Endothelial cell of umbilical vein (primary cell): ENCODE measurements at regions not wholly inside any gene's neighbourhood (a gene's known extent, or its start where the extent isn't known, plus 50 kb on each side); places are given as distances from the start of the nearest gene placed in this dataset.

Source experiments
- BruUV-seq: library from RNA; stranded (reverse); fragments of 400-500 nt; replicated peaks from 2 replicates; lab custom pipeline; 2021; lab: Mats Ljungman, UMichigan
- CTCF ChIA-PET: fragments of 300-600, 350-600 bp; sonication (Branson Sonifier 250); formaldehyde crosslinking; loops from one replicate; lab custom pipeline; 2021; ENCODE audit warnings: antibody characterized with exemption, inconsistent platforms; lab: Charles Lee
- POLR2A ChIA-PET: fragments of 300-600, 350-600 bp; sonication (Branson Sonifier 250); formaldehyde crosslinking; loops from one replicate; lab custom pipeline; 2021; ENCODE audit warnings: antibody characterized with exemption, inconsistent platforms; lab: Charles Lee
- DNase-seq: peaks from one replicate; pipeline ENCODE4 v3.0.0-alpha.2; 2011; ENCODE audit warnings: low read depth, low spot score
- FAIRE-seq: peaks from 2 replicates; lab custom pipeline; 2011; peaks lifted over from hg19 to GRCh38; lab: Jason Lieb, UNC
- H2AFZ ChIP-seq: 2 replicates; pipeline ENCODE4 v1.6.0; 2012; ENCODE audit warnings: low read depth, low read length, control low read depth, inconsistent platforms
- H3K27ac ChIP-seq: 2 replicates; pipeline ENCODE4 v1.5.1; 2011; ENCODE audit warnings: low read depth, mild to moderate bottlenecking, control low read depth, low read length, moderate library complexity; ENCODE audit not compliant: insufficient read depth
- H3K27me3 ChIP-seq, 2 experiments: 2 replicates each; pipeline versions ENCODE4 v1.6.0 to v1.6.1; 2011; ENCODE audit warnings: low read length in 2 of 2, mixed read lengths in 1 of 2; ENCODE audit not compliant: control insufficient read depth in 2 of 2, insufficient read depth in 2 of 2
- H3K36me3 ChIP-seq, 2 experiments: 2 replicates in 1 of 2; 3 replicates in 1 of 2; pipeline ENCODE4 v1.5.1; 2011; ENCODE audit warnings: low read length in 2 of 2, mild to moderate bottlenecking in 1 of 2, moderate library complexity in 1 of 2; ENCODE audit not compliant: control insufficient read depth in 2 of 2, insufficient read depth in 2 of 2; ENCODE audit errors: extremely low read depth in 1 of 2
- H3K4me1 ChIP-seq: 3 replicates; pipeline ENCODE4 v1.5.1; 2011; ENCODE audit warnings: mild to moderate bottlenecking, low read length; ENCODE audit not compliant: control insufficient read depth, insufficient read depth; ENCODE audit errors: extremely low read depth
- H3K4me2 ChIP-seq: 2 replicates; pipeline ENCODE4 v1.6.1; 2011; ENCODE audit warnings: low read length, control low read depth, mixed read lengths; ENCODE audit not compliant: insufficient read depth
- H3K4me3 ChIP-seq, 3 experiments: fragments of 200-600 bp in 1 of 3; sonication (generic), shearing (Covaris generic) in 1 of 3; replicated peaks in 1 of 3; 2 replicates each; pipeline ENCODE4 v1.5.1; 2011 to 2016; ENCODE audit warnings: control low read depth in 3 of 3, low read length in 3 of 3, mild to moderate bottlenecking in 2 of 3, inconsistent platforms in 1 of 3, low read depth in 1 of 3, moderate library complexity in 1 of 3; ENCODE audit not compliant: insufficient read depth in 1 of 3
- H3K79me2 ChIP-seq: 2 replicates; pipeline ENCODE4 v1.6.0; 2012; ENCODE audit warnings: low read length, inconsistent platforms; ENCODE audit not compliant: control insufficient read depth, insufficient read depth
- H3K9ac ChIP-seq: replicated peaks from 2 replicates; pipeline ENCODE3; 2011; ENCODE audit warnings: low read length, control low read depth; ENCODE audit not compliant: insufficient read depth; ENCODE audit errors: extremely low read depth
- H3K9me1 ChIP-seq: replicated peaks from 3 replicates; pipeline ENCODE4 v1.6.0; 2011; ENCODE audit warnings: mild to moderate bottlenecking, low read length; ENCODE audit not compliant: control insufficient read depth, insufficient read depth; ENCODE audit errors: extremely low read depth
- H3K9me3 ChIP-seq: replicated peaks from 2 replicates; pipeline ENCODE4 v1.5.1; 2012; ENCODE audit warnings: low read length, inconsistent platforms; ENCODE audit not compliant: control insufficient read depth, insufficient read depth
- H4K20me1 ChIP-seq: replicated peaks from 2 replicates; pipeline ENCODE3; 2011; ENCODE audit warnings: mild to moderate bottlenecking, low read length; ENCODE audit not compliant: control insufficient read depth, insufficient read depth; ENCODE audit errors: extremely low read depth
- EZH2 ChIP-seq: IDR thresholded peaks from 2 replicates; pipeline ENCODE4 v1.6.1; 2012; ENCODE audit warnings: borderline replicate concordance, low read depth, mild to moderate bottlenecking, moderate library complexity, low read length, inconsistent platforms; ENCODE audit not compliant: severe bottlenecking
- FOS ChIP-seq: IDR thresholded peaks from 2 replicates; pipeline ENCODE4 v1.6.1; 2011; ENCODE audit warnings: mild to moderate bottlenecking, low read length, moderate library complexity, borderline replicate concordance; ENCODE audit not compliant: insufficient read depth
- GATA2 ChIP-seq: IDR thresholded peaks from 2 replicates; pipeline ENCODE4 v1.7.0; 2011; ENCODE audit warnings: low read depth, mild to moderate bottlenecking, moderate library complexity, mixed read lengths, low read length; ENCODE audit not compliant: insufficient read length, insufficient read depth
- JUN ChIP-seq: IDR thresholded peaks from 2 replicates; pipeline ENCODE4 v1.6.1; 2011; ENCODE audit warnings: borderline replicate concordance, low read depth; ENCODE audit not compliant: insufficient read length, insufficient read depth
- MAX ChIP-seq: IDR thresholded peaks from 2 replicates; pipeline ENCODE4 v1.6.1; 2011; ENCODE audit not compliant: insufficient read depth, insufficient read length
- MYC ChIP-seq: IDR thresholded peaks from one replicate; pipeline ENCODE4 v1.6.1; 2011; ENCODE audit warnings: mild to moderate bottlenecking, low read depth, low read length
- POLR2AphosphoS5 ChIP-seq: IDR thresholded peaks from 2 replicates; pipeline ENCODE4 v1.6.1; 2012; ENCODE audit warnings: low read depth, mild to moderate bottlenecking, control low read depth, low read length, moderate library complexity; ENCODE audit not compliant: insufficient read depth
- dilution Hi-C: fragments of 300-500 bp; cut with MboI; formaldehyde crosslinking; loops from one replicate; pipeline ENCODE4 v1.15.0; 2019; ENCODE audit warnings: low sequenced_read_pairs; ENCODE audit not compliant: extremely low pct_ligation_motif_present
- intact Hi-C: fragments of 100-400 bp; cut with micrococcal nuclease; formaldehyde crosslinking; loops from one replicate; pipeline ENCODE4 v1.10.0; 2022
- TF ChIP-seq, protein P1 (sequence below), 2 donors: IDR thresholded peaks; 1 replicate in 1 of 2; 2 replicates in 1 of 2; pipeline ENCODE4 v1.5.1; 2011; ENCODE audit warnings: low read length in 2 of 2, mild to moderate bottlenecking in 2 of 2, moderate library complexity in 2 of 2, control low read depth in 1 of 2, inconsistent platforms in 1 of 2, low read depth in 1 of 2; ENCODE audit not compliant: insufficient read depth in 1 of 2; ENCODE audit errors: extremely low read depth in 1 of 2

GRCh38 chr11:56885854-56886253 is 102.9 kb upstream of the OR5AK2 start:
- no peak overlapping the region for H2AFZ ChIP-seq
- dilution Hi-C loops (no loop called here), intact Hi-C loops (no loop called here)
- ChIA-PET CTCF (no interaction called here), POLR2A (no interaction called here)
- no peaks in the 10 kb centered on the region for H3K36me3 ChIP-seq
- no peaks in the 10 kb centered on the region for H4K20me1 ChIP-seq
- H3K9me3 ChIP-seq, result no peaks in the 10 kb centered on the region
- FAIRE-seq (no peak), DNase-seq (no peak)
- no peaks in the 10 kb centered on the region for H3K79me2 ChIP-seq
- no TSS peak for BruUV-seq
- H3K9me1 ChIP-seq, result no peaks in the 10 kb centered on the region
- no peak overlapping the region for H3K27ac ChIP-seq
- H3K27me3 ChIP-seq, result no peaks in the 10 kb centered on the region
- H3K4me1 ChIP-seq, result no peaks in the 10 kb centered on the region
- no peak overlapping the region for H3K4me3 ChIP-seq
- no peak for TF ChIP-seq FOS
- TF ChIP-seq, protein P1, sequence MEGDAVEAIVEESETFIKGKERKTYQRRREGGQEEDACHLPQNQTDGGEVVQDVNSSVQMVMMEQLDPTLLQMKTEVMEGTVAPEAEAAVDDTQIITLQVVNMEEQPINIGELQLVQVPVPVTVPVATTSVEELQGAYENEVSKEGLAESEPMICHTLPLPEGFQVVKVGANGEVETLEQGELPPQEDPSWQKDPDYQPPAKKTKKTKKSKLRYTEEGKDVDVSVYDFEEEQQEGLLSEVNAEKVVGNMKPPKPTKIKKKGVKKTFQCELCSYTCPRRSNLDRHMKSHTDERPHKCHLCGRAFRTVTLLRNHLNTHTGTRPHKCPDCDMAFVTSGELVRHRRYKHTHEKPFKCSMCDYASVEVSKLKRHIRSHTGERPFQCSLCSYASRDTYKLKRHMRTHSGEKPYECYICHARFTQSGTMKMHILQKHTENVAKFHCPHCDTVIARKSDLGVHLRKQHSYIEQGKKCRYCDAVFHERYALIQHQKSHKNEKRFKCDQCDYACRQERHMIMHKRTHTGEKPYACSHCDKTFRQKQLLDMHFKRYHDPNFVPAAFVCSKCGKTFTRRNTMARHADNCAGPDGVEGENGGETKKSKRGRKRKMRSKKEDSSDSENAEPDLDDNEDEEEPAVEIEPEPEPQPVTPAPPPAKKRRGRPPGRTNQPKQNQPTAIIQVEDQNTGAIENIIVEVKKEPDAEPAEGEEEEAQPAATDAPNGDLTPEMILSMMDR (IDR thresholded peaks at IDR 0.05; ENCODE audit: extremely low read depth in 1 of 2, insufficient read depth in 1 of 2, low read depth in 1 of 2, low read length in 2 of 2), result no peak
- TF ChIP-seq JUN, result no peak
- no peak for TF ChIP-seq POLR2AphosphoS5
- TF ChIP-seq MYC, result no peak
- no peak for TF ChIP-seq MAX
- TF ChIP-seq EZH2, result no peak
- TF ChIP-seq GATA2, result no peak
- H3K4me2 ChIP-seq, result no peak overlapping the region
- no peak overlapping the region for H3K9ac ChIP-seq
